ENCODE measurements at regions not wholly inside any gene's neighbourhood (a gene's known extent, or its start where the extent isn't known, plus 50 kb on each side); places are given as distances from the start of the nearest gene placed in this dataset.
A peak's percentile ranks its signal among the peaks of the same experiment; 100 is the strongest.

DNA sequence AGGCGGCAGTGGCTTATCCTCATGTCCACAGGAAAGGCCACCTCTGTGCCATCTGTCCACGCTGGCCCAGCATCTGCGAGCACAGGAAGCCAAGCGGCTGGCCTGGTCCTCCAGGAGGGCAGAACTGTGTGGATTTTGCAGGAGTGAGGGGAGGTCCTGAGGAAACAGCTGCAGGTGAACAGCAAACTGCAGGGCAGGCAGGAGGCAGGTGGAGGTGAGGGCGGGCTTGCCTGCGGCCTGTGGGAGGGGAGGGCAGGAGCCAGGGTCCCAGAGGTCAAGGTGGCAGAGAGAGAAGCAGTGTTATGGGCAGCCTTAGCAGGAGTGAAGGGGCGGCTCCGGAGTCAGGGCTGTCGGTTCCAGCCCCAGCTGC is 369.7 kb downstream of the SHANK2 start:
- DNase-seq (ENCODE audit: low spot score) (peak; percentile 37), ATAC-seq (ENCODE audit: low read depth) (no peak)
- no peaks in the 10 kb centered on the region for H3K27me3 ChIP-seq (ENCODE audit: insufficient read depth, poor library complexity, severe bottlenecking)
- no peak overlapping the region for H3K27ac ChIP-seq (ENCODE audit: poor library complexity, severe bottlenecking)
- no peaks in the 10 kb centered on the region for H3K9me3 ChIP-seq (ENCODE audit: severe bottlenecking)
- H3K36me3 ChIP-seq (ENCODE audit: low read depth), result no peaks in the 10 kb centered on the region
- TF ChIP-seq CTCF (IDR thresholded peaks at IDR 0.05; ENCODE audit: poor library complexity, severe bottlenecking), result no peak
- H3K4me1 ChIP-seq (ENCODE audit: insufficient read depth, poor library complexity, severe bottlenecking), result no peaks in the 10 kb centered on the region
- no peak overlapping the region for H3K4me3 ChIP-seq (ENCODE audit: severe bottlenecking)

GRCh38 chr11:70883323-70883940 is 368.9 kb downstream of the SHANK2 start:
- peak; percentile 41 for DNase-seq (ENCODE audit: low spot score)
- TF ChIP-seq CTCF (IDR thresholded peaks at IDR 0.05; ENCODE audit: poor library complexity, severe bottlenecking), result no peak
- Histone ChIP-seq H3K36me3 (ENCODE audit: low read depth) (no peaks in the 10 kb centered on the region), H3K27me3 (ENCODE audit: insufficient read depth, poor library complexity, severe bottlenecking) (no peaks in the 10 kb centered on the region), H3K9me3 (ENCODE audit: severe bottlenecking) (no peaks in the 10 kb centered on the region), H3K4me1 (ENCODE audit: insufficient read depth, poor library complexity, severe bottlenecking) (no peaks in the 10 kb centered on the region), H3K4me3 (ENCODE audit: severe bottlenecking) (no peak overlapping the region), H3K27ac (ENCODE audit: poor library complexity, severe bottlenecking) (no peak overlapping the region)
- no peak for ATAC-seq (ENCODE audit: low read depth)

GRCh38 chr11:70883973-70884623 is 368.3 kb downstream of the SHANK2 start:
- H3K27me3 ChIP-seq (ENCODE audit: insufficient read depth, poor library complexity, severe bottlenecking), result no peaks in the 10 kb centered on the region
- H3K4me1 ChIP-seq (ENCODE audit: insufficient read depth, poor library complexity, severe bottlenecking), result no peaks in the 10 kb centered on the region
- ATAC-seq (ENCODE audit: low read depth) (no peak), DNase-seq (ENCODE audit: low spot score) (peak; percentile 23)
- no peaks in the 10 kb centered on the region for H3K36me3 ChIP-seq (ENCODE audit: low read depth)
- H3K4me3 ChIP-seq (ENCODE audit: severe bottlenecking), result no peak overlapping the region
- no peak for TF ChIP-seq CTCF (IDR thresholded peaks at IDR 0.05; ENCODE audit: poor library complexity, severe bottlenecking)
- no peaks in the 10 kb centered on the region for H3K9me3 ChIP-seq (ENCODE audit: severe bottlenecking)
- no peak overlapping the region for H3K27ac ChIP-seq (ENCODE audit: poor library complexity, severe bottlenecking)

- no peaks in the 10 kb centered on the region for H3K27me3 ChIP-seq (ENCODE audit: insufficient read depth, poor library complexity, severe bottlenecking)
- no peak for DNase-seq (ENCODE audit: low spot score)
- TF ChIP-seq CTCF (IDR thresholded peaks at IDR 0.05; ENCODE audit: poor library complexity, severe bottlenecking), result no peak
- no peak overlapping the region for H3K4me3 ChIP-seq (ENCODE audit: severe bottlenecking)
- H3K9me3 ChIP-seq (ENCODE audit: severe bottlenecking), result no peaks in the 10 kb centered on the region
- no peaks in the 10 kb centered on the region for H3K36me3 ChIP-seq (ENCODE audit: low read depth)
- no peak overlapping the region for H3K27ac ChIP-seq (ENCODE audit: poor library complexity, severe bottlenecking)
- ATAC-seq (ENCODE audit: low read depth), result no peak
- H3K4me1 ChIP-seq (ENCODE audit: insufficient read depth, poor library complexity, severe bottlenecking), result no peaks in the 10 kb centered on the region
These were observed 366.8 kb downstream of the SHANK2 start for GRCh38 chr11:70885281-70886231.

All from RWPE2 (cell line).